Skeletal muscle satellite cell (primary cell): ENCODE measurements at regions not wholly inside any gene's neighbourhood (a gene's known extent, or its start where the extent isn't known, plus 50 kb on each side); places are given as distances from the start of the nearest gene placed in this dataset.
"Not testable (repeated sequence)": the region's sequence is repeated elsewhere in the genome, so short reads cannot be mapped to it uniquely, and the experiment has no call there.

ENCODE experiments used
- H3K27me3 ChIP-seq: 2 replicates; pipeline ENCODE4 v1.7.0; 2013; ENCODE audit warnings: low read length; ENCODE audit not compliant: control insufficient read depth, insufficient read depth
- H3K36me3 ChIP-seq: 2 replicates; pipeline ENCODE4 v1.7.0; 2013; ENCODE audit warnings: mild to moderate bottlenecking, control low read depth, low read length; ENCODE audit not compliant: insufficient read depth
- H3K4me1 ChIP-seq: 2 replicates; pipeline ENCODE4 v1.7.0; 2013; ENCODE audit warnings: low read length; ENCODE audit not compliant: control insufficient read depth, insufficient read depth
- H3K4me2 ChIP-seq: 2 replicates; pipeline ENCODE4 v1.7.0; 2013; ENCODE audit warnings: mild to moderate bottlenecking, low read length
- H3K4me3 ChIP-seq: 2 replicates; pipeline ENCODE4 v1.7.0; 2013; ENCODE audit warnings: low read length
- H3K9ac ChIP-seq: 2 replicates; pipeline ENCODE4 v1.7.0; 2013; ENCODE audit warnings: mild to moderate bottlenecking, low read depth, low read length, moderate library complexity
- H3K9me3 ChIP-seq: replicated peaks from 2 replicates; pipeline ENCODE4 v1.7.0; 2013; ENCODE audit warnings: mild to moderate bottlenecking, control low read depth, low read length

DNA sequence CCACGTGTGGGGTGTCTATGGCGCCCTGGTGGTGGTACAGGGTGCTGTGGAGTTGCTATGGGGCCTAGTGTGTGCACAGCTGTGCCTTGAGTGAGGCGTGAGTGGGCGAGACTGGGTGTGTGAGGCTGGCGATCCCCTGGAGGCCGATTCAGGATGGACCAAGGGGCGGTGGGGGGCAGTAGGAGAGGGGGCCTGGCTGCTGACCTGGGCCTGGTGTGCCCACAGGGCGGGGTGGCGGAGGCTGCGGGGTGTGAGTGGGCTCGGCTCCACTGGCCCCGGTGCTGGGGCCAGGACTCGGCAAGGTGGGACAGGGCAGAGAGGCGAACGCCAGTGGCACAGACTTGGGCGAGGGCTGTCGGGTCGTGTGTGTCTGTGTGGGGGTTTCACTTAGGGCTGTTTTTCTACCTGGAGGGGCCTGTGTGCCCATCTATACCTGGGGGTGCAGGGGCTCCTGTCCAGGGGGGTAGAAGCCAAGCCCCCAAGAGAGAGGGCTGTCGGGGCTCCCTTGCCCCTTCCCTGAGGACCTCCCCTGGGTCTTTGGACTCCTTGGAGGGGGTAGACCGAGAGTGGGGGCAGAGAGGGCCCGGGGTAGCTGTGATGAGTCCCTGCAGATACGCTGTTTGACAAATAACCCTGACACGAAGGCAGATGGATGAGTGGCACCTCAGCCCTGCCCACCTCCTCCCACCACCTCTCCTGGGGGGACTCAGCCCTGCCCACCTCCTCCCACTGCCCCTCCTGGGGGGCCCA, 194.6 kb downstream of the TMEM121 start:
- H3K4me2 ChIP-seq, H3K9me3 ChIP-seq, H3K36me3 ChIP-seq, H3K9ac ChIP-seq, H3K4me3 ChIP-seq, H3K4me1 ChIP-seq, H3K27me3 ChIP-seq: not testable (repeated sequence)

DNA sequence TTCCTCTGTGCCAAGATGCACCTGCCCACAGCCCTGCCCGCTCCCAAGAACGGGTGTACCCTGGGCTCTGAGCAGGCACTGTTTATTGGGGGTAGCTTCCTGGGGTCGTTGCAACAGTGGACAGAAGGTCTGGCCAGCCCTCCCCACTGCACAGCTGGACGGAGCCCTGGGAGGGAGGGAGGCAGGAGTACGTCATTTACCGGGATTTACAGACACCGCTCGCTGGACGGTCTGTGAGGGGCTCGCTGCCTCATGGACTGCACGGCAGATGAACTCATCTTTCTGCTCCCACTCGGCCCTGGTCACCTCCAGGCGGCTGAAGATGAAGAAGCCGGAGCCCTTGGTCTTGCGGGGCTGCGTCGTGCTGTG, 195.2 kb downstream of the TMEM121 start:
- H3K4me3 ChIP-seq, H3K4me2 ChIP-seq, H3K4me1 ChIP-seq, H3K27me3 ChIP-seq, H3K36me3 ChIP-seq, H3K9ac ChIP-seq, H3K9me3 ChIP-seq: not testable (repeated sequence)

DNA sequence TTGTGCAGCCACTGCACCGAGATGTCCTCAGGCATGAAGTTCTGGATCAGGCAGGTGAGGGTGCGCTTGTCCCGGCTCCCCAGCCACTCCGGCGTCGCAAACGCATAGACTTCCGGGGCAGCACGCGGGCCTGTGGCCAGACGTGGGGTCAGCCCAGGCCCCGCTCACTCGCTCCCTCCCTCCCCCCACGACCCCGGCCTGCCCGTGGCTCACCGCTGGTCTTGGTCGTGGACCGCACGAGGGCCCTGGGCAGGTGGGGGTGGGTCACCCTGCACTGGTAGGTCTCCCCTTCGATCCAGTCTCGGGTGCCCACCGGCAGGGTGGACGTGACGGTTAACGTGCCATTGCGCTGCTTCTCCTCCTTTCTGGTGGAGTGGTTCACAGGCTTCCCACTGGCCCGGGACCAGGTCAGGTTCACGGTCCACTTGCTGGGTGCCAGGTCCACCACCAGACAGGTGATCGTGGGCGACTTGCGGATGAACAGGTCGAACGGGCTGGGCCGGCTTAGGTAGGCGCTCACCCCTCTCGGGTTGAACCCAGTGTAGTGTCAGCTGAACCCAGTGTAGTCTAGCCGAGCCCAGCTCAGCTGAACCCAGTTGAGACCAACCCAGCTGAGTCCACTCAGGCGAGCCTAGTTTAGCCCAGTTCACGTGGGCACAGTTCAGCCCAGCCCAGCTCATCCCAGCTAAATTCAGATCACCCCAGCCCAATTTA, 195.8 kb downstream of the TMEM121 start:
- H3K9me3 ChIP-seq, H3K36me3 ChIP-seq, H3K4me1 ChIP-seq, H3K27me3 ChIP-seq, H3K4me2 ChIP-seq, H3K4me3 ChIP-seq, H3K9ac ChIP-seq: not testable (repeated sequence)

DNA sequence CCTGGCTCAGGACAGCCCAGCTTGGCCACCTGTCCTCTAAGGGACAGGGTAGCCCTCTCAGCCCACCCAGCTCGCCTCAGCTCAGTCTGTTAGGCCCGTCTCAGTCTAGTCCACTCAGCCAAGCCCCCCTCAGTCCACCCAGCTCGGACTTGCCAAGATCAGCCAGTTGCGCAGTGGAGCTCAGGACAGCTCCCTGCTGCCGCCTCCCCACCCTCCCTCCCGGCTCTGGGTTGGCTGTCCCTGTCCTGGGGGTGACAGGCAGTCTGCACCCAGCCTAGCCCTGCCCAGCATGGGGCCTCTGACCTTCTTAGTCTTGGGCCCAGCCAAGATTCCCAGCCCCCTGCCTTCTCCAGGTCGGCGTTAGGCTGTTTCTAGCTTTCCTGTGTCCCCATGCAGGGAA, 196.9 kb downstream of the TMEM121 start:
- not testable (repeated sequence) for H3K9ac ChIP-seq, H3K4me1 ChIP-seq, H3K4me2 ChIP-seq, H3K9me3 ChIP-seq, H3K4me3 ChIP-seq, H3K27me3 ChIP-seq, H3K36me3 ChIP-seq

DNA sequence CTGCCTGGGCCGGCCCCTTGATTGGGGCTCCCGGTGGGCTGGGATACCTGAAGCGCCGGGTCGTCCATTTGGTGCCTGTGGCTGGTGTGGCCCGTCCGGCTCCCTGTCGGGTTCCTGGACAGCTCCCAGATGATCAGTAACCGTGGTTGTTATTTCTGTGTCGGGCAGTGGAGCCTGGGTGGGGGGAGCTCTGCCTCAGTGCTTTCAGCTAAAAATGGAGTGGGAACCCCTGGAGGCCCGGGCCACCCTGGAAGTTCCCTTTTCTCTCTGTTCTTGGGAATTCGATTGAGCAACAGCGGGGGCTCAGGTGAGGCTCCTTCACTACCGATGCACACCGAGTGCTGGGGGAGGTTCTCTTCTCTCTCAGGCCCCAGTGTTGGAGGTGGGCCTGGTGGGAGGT, 197.4 kb downstream of the TMEM121 start:
- not testable (repeated sequence) for H3K9me3 ChIP-seq, H3K4me1 ChIP-seq, H3K36me3 ChIP-seq, H3K9ac ChIP-seq, H3K4me2 ChIP-seq, H3K4me3 ChIP-seq, H3K27me3 ChIP-seq

DNA sequence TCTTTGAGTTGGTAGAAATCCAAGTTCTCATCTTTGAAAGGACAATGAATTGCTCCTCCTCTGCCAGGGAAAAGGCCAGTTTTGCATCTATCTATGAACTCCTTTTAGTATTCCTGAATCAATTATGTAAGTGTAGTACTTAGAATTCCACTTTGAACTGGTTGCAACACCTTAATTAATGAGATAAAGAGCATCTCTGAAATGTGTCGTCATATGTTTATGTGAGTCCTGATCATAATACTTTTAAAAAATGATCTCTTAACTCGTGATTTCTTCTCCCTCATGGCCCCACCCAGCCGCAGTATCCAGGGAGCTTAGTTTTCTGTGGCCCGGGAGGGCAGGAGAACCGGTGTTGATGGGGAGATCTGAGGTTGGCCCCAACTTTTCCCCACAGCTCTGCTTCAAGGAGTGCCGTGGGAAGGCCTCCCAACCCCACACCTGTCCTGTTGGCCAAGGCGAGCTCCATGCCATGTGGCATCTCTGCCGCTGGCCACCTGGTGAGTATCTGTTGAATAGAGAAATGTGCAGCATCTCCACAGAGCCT, 203.5 kb downstream of the TMEM121 start:
- not testable (repeated sequence) for H3K9me3 ChIP-seq, H3K9ac ChIP-seq, H3K4me3 ChIP-seq, H3K4me1 ChIP-seq, H3K27me3 ChIP-seq, H3K4me2 ChIP-seq, H3K36me3 ChIP-seq

DNA sequence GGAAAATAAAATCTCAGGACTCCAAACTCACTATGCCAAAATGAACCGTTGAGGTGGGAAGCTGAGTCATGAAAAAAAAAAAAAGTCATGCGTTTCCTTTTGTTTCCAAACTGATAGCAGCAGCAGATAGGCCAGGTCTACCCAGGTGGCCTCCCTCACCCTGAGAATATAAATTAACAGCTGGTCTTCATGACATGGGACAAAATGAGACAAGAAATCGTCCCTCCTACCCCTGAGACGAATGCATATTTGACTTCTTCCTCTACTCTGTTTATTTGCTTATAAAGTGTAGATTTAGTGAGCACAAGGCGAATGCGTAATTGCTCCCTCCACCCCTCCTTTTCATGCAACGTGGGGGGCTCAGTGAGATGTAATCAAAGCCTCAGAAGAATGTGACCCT, 204.3 kb downstream of the TMEM121 start:
- H3K36me3 ChIP-seq, H3K9me3 ChIP-seq, H3K4me3 ChIP-seq, H3K27me3 ChIP-seq, H3K9ac ChIP-seq, H3K4me1 ChIP-seq, H3K4me2 ChIP-seq: not testable (repeated sequence)

DNA sequence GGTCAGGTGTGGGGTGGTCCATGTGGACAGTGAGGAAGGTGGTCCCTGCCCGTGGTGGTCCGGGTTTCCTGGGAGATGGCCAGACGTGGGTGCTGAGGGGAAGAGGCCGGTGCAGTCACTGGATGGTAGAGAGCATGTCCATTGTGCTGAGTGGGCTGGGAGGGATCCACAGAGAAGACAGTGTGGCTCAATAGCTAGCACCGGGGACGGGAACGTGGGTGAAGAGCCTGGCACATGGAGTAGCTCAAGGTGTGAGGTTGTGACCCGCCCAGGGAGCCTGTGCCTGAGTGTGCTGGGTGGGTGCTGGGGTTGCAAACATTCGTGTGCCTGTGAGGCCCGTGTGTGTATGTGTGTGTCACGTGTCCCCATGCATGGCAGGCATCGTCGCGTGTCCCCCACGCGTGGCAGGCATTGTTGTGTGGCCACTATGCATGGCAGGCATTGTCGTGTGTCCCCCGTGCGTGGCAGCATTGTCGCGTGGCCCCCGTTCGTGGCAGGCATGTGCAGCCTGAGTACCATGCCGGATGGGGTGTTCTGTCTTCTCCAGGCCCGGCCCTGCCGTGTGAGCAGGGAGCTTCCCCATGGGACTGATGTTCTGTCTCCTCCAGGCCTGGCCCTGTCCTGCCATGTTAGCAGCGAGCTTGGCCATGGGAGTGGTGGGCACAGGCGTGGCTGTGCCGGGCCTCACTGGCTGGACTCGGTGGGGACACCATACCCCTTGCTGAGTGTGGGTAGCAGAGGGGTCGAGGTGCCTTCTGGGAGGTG, 205.0 kb downstream of the TMEM121 start:
- H3K9me3 ChIP-seq, H3K36me3 ChIP-seq, H3K4me2 ChIP-seq, H3K27me3 ChIP-seq, H3K4me1 ChIP-seq, H3K4me3 ChIP-seq, H3K9ac ChIP-seq: not testable (repeated sequence)

DNA sequence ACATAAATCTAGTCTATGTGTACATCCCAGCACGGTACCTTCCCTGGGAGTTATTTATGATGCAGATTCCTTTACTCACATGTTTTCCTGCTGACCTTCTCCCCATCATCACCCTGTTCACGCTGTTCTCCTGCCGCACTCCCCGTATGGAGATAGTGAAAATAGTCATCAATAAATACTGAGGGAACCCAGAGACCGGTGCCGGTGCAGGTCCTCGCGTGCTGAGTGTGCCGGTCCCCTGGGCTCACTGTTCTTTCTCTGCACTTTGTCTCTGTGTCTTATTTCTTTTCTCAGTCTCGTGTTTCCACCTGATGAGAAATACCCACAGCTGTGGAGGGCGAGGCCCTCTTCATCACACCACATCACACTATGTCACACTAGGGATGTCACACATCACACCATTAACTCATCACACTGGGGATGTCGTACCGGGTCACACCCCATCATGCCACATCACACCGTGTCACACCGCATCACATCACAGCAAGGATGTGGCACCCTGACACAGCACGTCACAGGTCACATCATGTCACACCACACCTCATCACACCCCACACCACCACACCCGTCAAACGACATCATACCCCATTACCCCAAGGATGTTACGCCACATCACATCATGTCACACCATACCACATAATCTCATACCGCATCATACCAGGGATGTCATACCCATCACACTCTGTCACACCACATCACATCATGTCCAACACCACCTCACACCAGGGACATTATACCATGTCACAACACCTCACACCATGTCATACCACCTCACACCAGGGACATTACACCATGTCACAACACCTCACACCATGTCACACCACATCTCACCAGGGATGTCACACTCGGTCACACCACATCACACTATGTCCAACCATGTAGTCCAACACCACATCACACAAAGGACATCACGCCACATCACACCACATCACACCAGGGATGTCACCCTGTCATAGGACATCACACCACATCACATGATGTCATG, 207.0 kb downstream of the TMEM121 start:
- Histone ChIP-seq H3K9ac (no peak overlapping the region), H3K9me3 (peaks cover 7% of the 10 kb centered on the region), H3K36me3 (no peaks in the 10 kb centered on the region), H3K4me1 (no peaks in the 10 kb centered on the region), H3K4me3 (no peak overlapping the region), H3K4me2 (no peak overlapping the region), H3K27me3 (no peaks in the 10 kb centered on the region)

DNA sequence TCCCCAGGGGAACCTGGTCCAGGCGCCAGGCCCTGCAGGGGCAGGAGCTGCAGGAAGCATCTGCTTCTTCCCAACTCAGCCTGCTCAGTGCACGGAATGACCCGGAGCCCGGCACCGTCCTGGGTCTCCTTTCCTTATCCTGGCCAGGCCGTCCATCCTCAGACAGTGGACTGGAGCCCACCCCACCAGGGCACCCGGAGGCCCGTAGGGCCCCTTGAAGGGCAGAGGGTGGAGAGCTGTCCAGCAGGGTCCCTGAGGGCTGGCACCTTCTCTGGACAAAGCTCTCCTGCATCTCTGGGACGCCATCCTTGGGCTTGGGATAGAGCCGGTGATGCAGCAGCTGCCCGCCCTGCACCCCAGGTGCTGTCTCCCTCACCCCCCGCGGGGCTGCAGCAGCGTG, 207.9 kb downstream of the TMEM121 start:
- H3K9me3 ChIP-seq, H3K4me2 ChIP-seq, H3K27me3 ChIP-seq, H3K36me3 ChIP-seq, H3K9ac ChIP-seq, H3K4me3 ChIP-seq, H3K4me1 ChIP-seq: not testable (repeated sequence)

DNA sequence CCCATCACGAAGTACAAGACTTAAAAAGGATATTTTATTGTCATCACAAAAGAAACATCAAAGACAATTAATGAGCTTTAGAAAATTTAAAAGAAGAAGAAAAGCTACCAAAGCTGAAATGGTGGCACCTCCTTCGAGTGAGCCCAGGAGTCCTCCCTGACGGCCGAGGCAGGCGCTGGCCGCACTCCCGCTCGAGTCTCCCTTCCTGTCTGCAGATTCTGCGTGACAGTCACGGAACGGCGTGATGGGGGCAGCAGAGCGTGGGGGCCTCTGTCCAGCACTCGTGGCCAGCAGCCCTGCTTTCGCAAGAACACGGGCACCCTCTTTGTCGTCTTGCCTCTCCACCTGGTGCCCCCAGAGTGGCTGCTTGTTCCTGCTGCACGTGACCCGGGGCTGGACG, 209.9 kb downstream of the TMEM121 start:
- not testable (repeated sequence) for H3K9ac ChIP-seq, H3K4me2 ChIP-seq, H3K36me3 ChIP-seq, H3K27me3 ChIP-seq, H3K9me3 ChIP-seq, H3K4me3 ChIP-seq, H3K4me1 ChIP-seq
